MM.1S (cell line): ENCODE measurements at regions not wholly inside any gene's neighbourhood (a gene's known extent, or its start where the extent isn't known, plus 50 kb on each side); places are given as distances from the start of the nearest gene placed in this dataset.

Experiments
- DNase-seq: peaks from one replicate; pipeline ENCODE4 v3.0.0-alpha.2; 2015
- H2AFZ ChIP-seq: fragments of 300-600 bp; sonication (generic); 2 replicates; pipeline ENCODE4 v1.6.0; 2016; ENCODE audit warnings: antibody characterized with exemption, low read length
- H3F3A ChIP-seq: fragments of 300-600 bp; sonication (generic); 2 replicates; pipeline ENCODE4 v1.6.1; 2016; ENCODE audit warnings: mild to moderate bottlenecking, antibody characterized with exemption, low read length, moderate library complexity, mixed read lengths; ENCODE audit not compliant: insufficient read depth
- H3K27ac ChIP-seq: fragments of 300-600 bp; sonication (generic); 2 replicates; pipeline ENCODE4 v1.5.1; 2016; ENCODE audit warnings: mild to moderate bottlenecking, low read length
- H3K27me3 ChIP-seq: fragments of 300-600 bp; sonication (generic); replicated peaks from 2 replicates; pipeline ENCODE4 v1.6.0; 2016; ENCODE audit warnings: low read length; ENCODE audit not compliant: insufficient read depth
- H3K36me3 ChIP-seq: fragments of 300-600 bp; sonication (generic); replicated peaks from 2 replicates; pipeline ENCODE4 v1.6.1; 2016; ENCODE audit warnings: mild to moderate bottlenecking, low read length, mixed read lengths; ENCODE audit not compliant: insufficient read depth
- H3K4me1 ChIP-seq: fragments of 300-600 bp; sonication (generic); 2 replicates; pipeline ENCODE4 v1.6.1; 2016; ENCODE audit warnings: low read length, mixed read lengths
- H3K4me2 ChIP-seq: fragments of 300-600 bp; sonication (generic); 2 replicates; pipeline ENCODE4 v1.6.0; 2016; ENCODE audit warnings: low read depth, low read length
- H3K4me3 ChIP-seq: fragments of 300-600 bp; sonication (generic); 2 replicates; pipeline ENCODE4 v1.5.1; 2016; ENCODE audit warnings: low read length, mixed read lengths
- H3K79me2 ChIP-seq: fragments of 300-600 bp; sonication (generic); 2 replicates; pipeline ENCODE4 v1.6.1; 2016; ENCODE audit warnings: mixed run types, low read length, mixed read lengths
- H3K9ac ChIP-seq: fragments of 300-600 bp; sonication (generic); 2 replicates; pipeline ENCODE4 v1.6.1; 2016; ENCODE audit warnings: low read length, mixed read lengths
- H3K9me2 ChIP-seq: fragments of 300-600 bp; sonication (generic); replicated peaks from 2 replicates; pipeline ENCODE4 v1.6.1; 2016; ENCODE audit warnings: mild to moderate bottlenecking, low read length, mixed read lengths; ENCODE audit not compliant: insufficient read depth
- H3K9me3 ChIP-seq: fragments of 300-600 bp; sonication (generic); replicated peaks from 2 replicates; pipeline ENCODE4 v1.6.1; 2016; ENCODE audit warnings: mild to moderate bottlenecking, low read length, mixed read lengths; ENCODE audit not compliant: insufficient read depth
- H4K20me1 ChIP-seq: fragments of 300-600 bp; sonication (generic); 2 replicates; pipeline ENCODE4 v1.6.1; 2016; ENCODE audit warnings: mild to moderate bottlenecking, low read length, moderate library complexity, mixed read lengths; ENCODE audit not compliant: insufficient read depth
- CTCF ChIP-seq: fragments of 300-600 bp; sonication (generic); IDR thresholded peaks from 2 replicates; pipeline ENCODE4 v1.5.1; 2016; ENCODE audit warnings: antibody characterized with exemption, low read length, mixed read lengths
- EZH2 ChIP-seq: fragments of 300-600 bp; sonication (generic); optimal IDR thresholded peaks from 2 replicates; pipeline ENCODE3; 2017; ENCODE audit warnings: low read depth, mild to moderate bottlenecking, antibody characterized with exemption, low read length, mixed read lengths
- EZH2phosphoT487 ChIP-seq: fragments of 300-600 bp; sonication (generic); IDR thresholded peaks from 2 replicates; pipeline ENCODE4 v1.6.1; 2018; ENCODE audit warnings: antibody characterized with exemption, low read length

- Histone ChIP-seq H3K9me3 (no peaks in the 10 kb centered on the region), H3K36me3 (no peaks in the 10 kb centered on the region)
Measured at GRCh38 chr1:18021242-18021641, 86.4 kb upstream of the IGSF21 start.

GRCh38 chr1:18032172-18032859 lies 75.3 kb upstream of the IGSF21 start:
- H2AFZ ChIP-seq, result no peak overlapping the region
- H3K9me2 ChIP-seq, result no peaks in the 10 kb centered on the region
- H3K9ac ChIP-seq, result no peak overlapping the region
- H3K27me3 ChIP-seq, result peaks cover 95% of the 10 kb centered on the region
- no peaks in the 10 kb centered on the region for H4K20me1 ChIP-seq
- no peak overlapping the region for H3K4me2 ChIP-seq
- no peaks in the 10 kb centered on the region for H3F3A ChIP-seq
- H3K36me3 ChIP-seq, result no peaks in the 10 kb centered on the region
- H3K4me1 ChIP-seq, result no peaks in the 10 kb centered on the region
- H3K9me3 ChIP-seq, result no peaks in the 10 kb centered on the region
- no peak for DNase-seq
- H3K27ac ChIP-seq, result no peak overlapping the region
- no peak overlapping the region for H3K4me3 ChIP-seq
- no peak for TF ChIP-seq EZH2
- no peak for TF ChIP-seq EZH2phosphoT487
- no peak for TF ChIP-seq CTCF
- H3K79me2 ChIP-seq, result no peaks in the 10 kb centered on the region

More at GRCh38 chr1:18021242-18021641, 86.4 kb upstream of the IGSF21 start:
- Histone ChIP-seq H2AFZ (no peak overlapping the region), H3K79me2 (no peaks in the 10 kb centered on the region), H3K4me2 (no peak overlapping the region), H3K27ac (no peak overlapping the region), H3K27me3 (peaks cover 94% of the 10 kb centered on the region), H3K9me2 (no peaks in the 10 kb centered on the region), H4K20me1 (no peaks in the 10 kb centered on the region), H3K4me1 (no peaks in the 10 kb centered on the region), H3K9ac (no peak overlapping the region), H3F3A (no peaks in the 10 kb centered on the region), H3K4me3 (no peak overlapping the region)
- TF ChIP-seq EZH2, result no peak
- TF ChIP-seq EZH2phosphoT487, result no peak
- TF ChIP-seq CTCF, result no peak
- DNase-seq, result no peak

- no peak for DNase-seq
- Histone ChIP-seq H3K4me2 (no peak overlapping the region), H3K36me3 (no peaks in the 10 kb centered on the region), H3K9ac (no peak overlapping the region), H3K4me3 (no peak overlapping the region), H3F3A (no peaks in the 10 kb centered on the region), H3K4me1 (no peaks in the 10 kb centered on the region), H3K27ac (no peak overlapping the region), H2AFZ (no peak overlapping the region), H3K27me3 (peaks cover 91% of the 10 kb centered on the region), H3K9me3 (no peaks in the 10 kb centered on the region), H4K20me1 (no peaks in the 10 kb centered on the region), H3K79me2 (no peaks in the 10 kb centered on the region), H3K9me2 (no peaks in the 10 kb centered on the region)
- TF ChIP-seq EZH2phosphoT487 (no peak), EZH2 (no peak), CTCF (no peak)
Measured at GRCh38 chr1:18035145-18035544, 72.5 kb upstream of the IGSF21 start.
